NCI-H748 (cell line): ENCODE measurements at regions not wholly inside any gene's neighbourhood (a gene's known extent, or its start where the extent isn't known, plus 50 kb on each side); places are given as distances from the start of the nearest gene placed in this dataset.
A peak's percentile ranks its signal among the peaks of the same experiment; 100 is the strongest.

ENCODE experiments used
- DNase-seq: peaks from one replicate; lab custom pipeline; 2025; ENCODE audit not compliant: unreplicated experiment; lab: John Stamatoyannopoulos, UW

DNA sequence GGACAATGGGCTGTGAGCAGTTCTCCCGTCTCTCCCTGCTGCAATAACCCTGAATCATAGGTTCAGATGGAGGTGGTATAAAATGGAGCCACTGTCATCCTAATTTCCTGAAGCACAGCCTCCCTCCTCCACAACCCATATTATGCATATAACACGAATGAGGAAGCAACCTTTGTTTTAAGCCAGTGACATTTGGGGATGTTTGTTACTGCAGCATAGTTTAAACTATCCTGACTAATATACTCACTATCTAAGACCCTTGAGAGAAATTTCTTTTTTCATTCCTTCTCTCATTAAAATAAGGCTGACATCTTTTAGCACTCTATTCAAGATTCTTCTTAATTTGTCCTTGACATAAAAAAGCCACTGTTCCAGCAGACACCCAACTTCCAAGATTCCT, 413.4 kb downstream of the SOX9 start:
- DNase-seq: no peak

DNA sequence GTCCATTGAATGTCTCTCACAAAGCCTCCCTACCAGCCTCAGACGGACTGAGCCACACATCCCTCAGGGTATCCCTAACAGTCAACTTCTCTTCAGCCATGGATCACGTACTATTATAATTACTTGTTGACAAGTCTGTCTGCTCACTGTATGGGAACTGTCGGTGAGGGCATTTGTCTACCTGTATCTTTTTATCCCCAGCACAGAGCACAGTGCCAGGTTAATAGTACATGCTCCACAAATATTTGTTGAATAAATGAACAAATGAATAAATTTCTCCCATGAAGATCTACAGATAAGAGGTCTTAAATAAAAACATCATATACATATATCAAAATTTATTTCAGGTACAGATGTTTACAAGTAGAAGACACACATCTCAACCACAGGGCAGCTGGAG, 414.0 kb downstream of the SOX9 start:
- no peak for DNase-seq

DNA sequence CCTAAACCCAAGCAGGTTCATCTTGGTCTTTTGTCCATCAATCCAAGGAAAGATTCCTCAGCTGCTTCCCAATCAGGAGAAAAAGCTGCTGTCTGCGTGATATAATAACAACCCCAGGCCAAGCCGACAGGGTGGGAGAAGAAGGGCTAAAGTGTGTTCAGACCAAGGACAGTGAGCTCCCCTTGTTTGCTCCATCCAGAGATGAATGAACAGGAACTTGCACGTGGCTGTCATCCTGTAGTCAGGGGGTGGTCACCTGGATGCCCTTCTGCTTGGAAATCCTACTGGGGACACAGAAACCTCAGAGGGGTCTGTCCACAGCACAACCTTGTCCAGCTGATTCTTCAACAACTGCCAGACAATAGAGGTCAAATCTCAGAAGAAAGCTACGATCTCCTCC, 414.5 kb downstream of the SOX9 start:
- DNase-seq: no peak

DNA sequence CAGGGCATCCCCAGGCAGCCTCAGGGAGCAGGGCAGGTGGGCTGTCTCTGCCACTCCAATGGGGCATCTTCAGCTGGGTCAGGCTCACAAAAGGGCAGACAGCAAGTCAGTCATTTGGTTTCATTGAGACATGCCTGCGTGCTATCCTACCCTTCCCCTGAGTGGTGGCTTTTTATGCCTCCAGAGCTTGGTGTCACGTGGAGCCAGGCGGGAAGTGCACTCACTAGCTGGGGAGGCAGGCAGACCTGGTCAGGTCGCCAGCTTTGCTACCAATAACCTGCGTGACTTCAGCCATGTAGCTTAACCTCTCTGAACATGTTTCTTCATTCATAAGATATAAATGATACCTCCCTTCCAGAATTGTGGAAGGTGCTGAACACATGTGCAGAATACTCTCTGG, 415.0 kb downstream of the SOX9 start:
- DNase-seq: no peak

DNA sequence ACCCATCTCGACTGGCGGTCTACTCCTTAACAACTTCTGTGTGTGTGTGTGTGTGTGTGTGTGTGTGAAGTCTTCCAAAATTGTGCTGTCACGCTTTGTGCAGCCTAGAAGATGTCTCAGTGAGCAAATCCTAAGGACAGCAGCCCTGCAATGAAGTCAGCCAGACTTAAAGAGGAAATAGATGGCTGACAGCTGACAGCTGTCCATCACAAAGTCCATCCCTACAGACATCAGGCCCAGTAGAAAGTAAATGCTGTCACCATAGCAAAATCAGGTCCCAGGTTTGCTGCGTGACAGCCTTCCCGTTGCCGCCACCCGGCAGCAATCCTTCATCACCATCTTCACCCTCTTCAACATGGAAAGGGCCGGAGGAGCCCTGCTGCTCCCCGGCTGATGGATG, 416.0 kb downstream of the SOX9 start:
- DNase-seq: no peak

DNA sequence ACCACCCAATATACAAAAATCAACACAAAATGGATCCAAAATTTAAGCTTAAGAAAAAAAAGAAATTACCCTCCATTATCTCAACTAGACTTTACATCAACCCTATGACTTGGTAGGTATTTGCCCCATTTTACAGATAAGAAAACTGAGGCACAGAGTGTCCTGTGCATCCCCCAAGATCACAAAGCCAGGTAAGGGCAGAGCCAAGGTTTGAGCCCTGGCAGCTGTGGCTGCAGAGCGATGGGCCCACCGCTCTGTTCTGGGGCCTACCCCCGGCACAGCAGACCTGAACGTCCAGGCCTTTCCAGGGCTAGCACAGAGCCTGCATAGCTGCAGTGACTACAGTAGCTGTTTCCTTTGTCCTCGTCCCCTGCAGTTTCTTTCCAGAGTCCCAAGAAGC, 417.6 kb downstream of the SOX9 start:
- DNase-seq: no peak

DNA sequence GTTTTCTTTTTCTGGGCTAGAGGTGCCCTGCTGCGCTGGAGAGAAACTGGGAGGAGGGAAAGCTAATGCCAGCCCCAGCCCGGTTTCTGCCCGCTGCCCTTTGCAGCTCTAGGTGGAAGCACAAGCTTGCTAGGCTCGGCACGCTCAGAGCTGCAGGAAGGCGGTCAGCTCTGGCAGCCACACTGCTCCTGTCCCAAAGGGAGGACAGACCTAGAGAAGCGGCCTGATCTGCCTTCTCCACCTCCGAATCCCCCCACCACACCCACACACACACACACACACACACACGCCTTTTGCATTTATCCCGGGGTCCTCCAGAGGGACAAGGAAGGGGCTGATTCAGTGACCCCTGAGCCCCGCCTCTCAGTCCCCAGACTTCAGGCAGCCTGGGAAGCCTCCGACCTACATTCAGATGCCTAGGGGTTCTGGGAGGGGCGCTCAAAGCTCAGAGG, 418.1 kb downstream of the SOX9 start:
- no peak for DNase-seq

DNA sequence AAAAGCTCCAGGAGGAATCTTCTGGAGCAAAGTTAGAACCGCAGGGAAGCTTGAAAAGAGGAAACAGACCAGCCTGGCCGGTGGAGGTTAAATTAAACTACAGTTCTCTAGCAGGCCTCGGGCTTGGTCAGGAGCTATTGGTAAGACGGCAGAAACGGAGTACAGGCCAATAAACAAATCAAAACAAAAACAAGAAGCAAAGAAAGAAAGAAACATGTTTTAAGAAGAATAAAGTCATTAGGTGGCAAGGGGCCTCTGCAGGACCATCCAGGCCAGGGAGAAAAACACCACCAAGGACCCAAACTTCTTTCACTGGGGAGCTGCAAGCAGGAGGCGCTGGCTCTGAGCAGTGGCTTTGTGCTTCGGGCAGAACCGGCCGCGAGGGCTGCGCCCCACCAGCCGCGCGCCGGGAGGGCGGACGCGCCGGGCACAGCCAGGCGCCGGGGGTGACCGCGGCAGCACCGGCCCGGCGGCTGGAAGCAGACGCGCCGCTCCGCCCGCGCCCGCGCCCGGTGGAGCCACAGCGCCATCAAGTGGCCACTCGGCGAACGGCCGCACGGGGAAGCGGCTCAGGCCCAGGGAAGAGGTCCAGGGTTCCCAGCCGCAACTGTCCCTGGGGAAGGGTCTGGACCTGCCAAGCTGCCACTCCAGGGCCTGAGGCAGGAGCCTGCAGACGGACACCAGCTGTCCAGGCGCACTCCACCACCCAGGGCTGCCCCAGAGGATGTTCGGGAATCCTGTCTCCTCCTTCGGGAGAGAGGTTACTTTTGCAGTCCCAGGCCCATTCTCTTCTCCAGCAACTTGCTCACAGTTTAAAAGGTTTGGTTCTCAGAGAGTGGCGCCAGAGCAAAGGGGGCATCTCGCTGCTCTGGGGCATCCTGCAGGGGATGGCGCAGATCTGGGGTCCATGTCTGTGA, 419.4 kb downstream of the SOX9 start:
- peak; percentile 87 for DNase-seq

DNA sequence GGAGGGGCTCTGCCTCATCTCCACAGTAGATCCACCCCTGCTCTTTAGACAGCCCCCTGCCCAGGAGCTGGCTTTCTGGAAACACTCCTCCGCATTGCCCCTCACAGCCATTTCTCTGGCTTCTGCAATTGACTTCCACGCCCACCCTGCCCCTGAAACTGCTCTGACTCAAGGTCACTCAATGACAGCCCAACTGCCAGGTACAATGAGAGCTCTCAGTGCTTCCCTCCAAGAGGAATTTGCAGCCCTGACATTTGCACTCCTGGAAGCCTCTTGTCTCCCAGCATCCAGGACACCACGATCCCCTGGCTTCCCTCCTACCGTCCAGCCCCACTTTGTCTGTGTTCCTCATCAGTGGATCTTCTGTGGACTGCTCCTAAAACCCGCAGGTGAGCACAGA, 421.5 kb downstream of the SOX9 start:
- DNase-seq: no peak

DNA sequence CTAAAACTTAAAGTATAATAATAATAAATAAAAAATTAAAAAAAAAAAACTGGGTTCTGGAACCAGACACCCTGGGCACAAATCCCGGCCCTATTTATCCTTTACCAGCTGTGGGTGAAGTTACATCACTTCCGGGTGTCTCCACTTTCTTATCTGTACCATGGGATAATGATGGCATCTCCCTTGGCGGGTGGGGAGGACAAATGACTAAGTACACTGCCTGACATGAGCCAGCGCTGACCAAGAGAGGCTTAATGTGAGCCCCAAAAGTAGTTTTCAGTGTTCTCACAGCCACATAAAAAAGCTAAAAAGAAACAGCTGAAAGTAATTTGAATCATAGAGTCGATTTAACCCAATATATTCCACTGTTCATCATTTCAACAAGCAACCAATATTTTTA, 424.9 kb downstream of the SOX9 start:
- no peak for DNase-seq

DNA sequence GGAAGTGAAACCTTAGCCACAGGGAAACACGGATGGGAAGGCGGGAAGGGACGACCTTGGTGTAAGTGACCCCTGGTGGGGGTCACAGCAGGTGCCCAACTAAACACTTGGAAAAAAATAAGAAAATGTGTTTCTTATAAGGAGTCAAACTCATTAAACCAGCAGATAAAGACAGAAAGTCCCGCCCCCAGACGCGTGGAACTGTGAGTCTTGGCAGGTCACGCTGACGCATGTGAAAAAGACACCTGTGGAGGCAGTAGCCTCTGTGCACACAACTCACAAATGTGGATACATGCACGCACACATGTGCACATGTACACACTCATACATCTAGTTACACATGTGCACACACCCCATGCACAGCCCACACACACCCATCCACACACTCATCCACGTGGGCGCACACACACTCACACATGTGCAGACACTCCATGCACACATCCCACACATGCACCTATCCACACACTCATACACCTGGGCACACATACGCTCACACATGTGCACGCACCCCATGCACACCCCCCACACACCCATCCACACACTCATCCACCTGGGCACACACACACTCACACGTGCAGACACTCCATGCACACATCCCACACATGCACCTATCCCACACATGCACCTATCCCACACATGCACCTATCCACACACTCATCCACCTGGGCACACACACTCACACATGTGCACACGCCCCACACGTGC, 432.4 kb downstream of the SOX9 start:
- DNase-seq: no peak

DNA sequence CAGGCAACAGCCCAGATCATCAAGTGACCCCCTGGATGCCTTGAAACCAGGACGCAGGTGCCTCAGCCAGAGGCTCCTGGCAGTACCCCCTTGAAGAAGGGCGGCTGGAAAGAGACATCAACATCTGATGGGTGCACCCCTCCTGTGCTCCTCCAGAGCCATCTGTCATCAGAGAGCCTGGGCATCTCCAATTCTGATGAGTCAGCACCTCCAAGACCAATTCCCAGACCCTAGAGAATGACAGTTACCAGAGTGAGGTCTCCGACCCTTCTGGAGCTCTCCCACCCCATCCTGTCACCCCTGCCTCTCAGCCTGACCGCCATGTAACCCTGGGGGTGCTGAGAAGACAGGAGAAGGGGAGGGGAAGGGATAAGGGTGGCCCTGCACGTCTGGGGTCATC, 433.7 kb downstream of the SOX9 start:
- DNase-seq: no peak

DNA sequence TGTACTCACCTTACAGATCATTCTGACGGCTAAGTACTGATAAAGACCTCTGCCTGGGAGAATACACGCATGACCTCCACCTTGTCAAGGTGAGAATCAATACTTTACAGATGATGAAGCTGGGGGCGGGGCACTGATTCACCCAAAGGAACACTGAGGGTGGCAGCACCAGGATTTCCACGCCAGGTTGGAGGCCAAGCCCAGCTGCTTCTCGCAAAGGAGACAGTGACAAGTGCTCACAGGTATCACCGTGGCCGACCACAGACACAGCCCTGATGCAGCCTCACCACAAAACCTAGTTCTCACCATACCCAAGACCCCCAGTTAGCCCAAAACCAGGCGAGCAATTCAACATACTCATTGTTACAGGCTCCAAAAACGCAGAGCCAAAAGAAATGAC, 434.2 kb downstream of the SOX9 start:
- no peak for DNase-seq

DNA sequence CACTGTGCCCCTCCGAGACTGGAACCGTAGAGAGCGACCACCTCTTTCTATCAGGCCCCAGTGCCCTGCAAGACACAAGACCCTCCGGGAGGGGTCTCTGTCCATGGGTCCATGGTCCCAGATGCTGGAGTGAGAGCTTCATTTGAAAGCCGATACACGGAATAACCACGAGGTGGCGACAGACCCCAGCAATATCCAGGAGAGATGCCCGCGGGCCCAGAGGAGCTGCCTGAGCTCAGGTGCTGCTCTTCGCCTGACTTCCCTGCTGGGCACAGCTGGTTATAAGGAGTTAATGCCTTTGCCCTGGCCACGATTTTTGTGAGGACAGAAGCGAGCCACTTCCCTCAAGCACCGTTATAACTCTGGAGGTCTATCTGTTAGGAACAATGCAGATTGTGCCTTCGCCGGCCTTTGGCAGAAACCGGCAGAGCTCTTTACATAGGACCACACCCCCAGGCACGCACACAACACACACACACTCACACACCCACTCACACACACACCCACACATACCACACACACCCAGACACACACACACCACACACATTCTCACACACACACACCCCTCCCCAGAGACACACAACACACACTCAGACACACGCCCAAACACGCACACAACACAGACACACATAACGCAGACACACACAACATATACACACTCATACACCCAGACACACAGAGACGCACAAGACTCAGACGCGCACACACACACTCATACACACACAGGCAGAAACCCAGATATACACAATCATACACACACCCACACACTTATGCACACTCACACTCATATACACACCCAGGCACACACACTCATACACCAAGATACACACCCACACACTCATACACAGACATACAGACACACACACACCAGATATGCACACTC, 436.4 kb downstream of the SOX9 start:
- DNase-seq: peak; percentile 78

DNA sequence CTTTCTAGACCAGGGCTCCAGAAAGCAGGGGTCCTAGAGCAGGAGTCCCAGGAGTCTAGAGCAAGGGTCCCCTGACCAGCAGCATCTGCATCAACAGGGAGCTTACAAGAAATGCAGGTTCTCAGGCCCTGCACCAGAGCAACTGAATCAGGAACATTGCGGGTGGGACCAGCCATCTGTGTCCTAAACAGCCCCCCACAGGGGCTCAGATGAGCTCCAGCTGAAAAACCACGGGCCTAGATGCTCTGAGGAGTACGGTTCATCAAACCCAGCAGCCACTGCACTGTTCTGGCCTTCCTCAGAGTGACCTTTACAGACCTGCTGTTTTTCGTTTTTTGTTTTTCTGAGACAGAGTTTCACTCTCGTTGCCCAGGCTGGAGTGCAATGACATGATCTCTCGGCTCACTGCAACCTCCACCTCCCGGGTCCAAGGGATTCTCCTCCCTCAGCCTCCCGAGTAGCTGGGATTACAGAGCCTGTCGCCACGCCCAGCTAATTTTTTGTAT, 438.2 kb downstream of the SOX9 start:
- DNase-seq: no peak

DNA sequence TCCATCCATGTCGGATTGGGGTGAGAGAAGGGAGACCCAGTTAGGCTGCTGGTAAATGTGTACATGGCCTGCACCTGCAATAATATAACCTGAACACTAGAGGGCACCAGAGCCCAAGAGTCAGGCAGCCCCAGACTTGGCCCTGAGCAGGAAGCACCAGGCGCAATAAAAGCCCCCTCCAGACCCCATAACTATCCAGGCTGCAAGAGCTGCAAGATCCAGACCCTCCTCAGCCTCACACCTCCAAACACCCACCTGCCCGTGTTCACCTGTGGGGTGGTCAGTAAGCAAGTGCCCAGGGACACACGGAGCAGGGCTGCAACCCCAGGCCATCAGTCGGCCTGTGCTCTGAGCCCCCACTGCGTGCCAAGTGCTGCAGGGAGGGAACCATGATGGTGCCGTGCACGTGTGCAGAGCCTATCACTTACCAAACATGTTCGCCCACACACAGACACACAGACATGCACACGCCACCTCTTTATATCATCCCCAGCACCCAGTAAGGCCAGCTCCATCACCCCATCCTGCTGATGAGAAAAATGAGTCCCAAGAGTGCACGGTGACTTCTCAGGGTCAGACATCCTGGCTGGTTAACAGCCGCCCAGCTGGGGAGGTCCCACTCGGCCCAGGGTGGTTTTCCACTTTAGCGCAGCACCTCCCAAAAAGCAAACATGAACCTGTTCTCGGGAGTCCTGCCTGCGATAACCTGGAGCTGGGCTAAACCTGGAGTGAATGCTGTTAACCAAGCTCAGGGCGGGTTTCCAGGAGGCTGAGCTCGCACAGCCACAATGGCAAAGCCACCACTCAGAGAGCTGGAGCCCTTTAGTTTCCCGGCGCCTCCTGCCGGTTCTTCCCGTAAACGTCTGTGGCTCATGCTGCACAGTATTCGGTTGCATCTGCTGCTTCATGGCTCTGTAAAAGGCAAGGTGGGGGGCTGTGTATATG, 439.8 kb downstream of the SOX9 start:
- DNase-seq: peak; percentile 86

DNA sequence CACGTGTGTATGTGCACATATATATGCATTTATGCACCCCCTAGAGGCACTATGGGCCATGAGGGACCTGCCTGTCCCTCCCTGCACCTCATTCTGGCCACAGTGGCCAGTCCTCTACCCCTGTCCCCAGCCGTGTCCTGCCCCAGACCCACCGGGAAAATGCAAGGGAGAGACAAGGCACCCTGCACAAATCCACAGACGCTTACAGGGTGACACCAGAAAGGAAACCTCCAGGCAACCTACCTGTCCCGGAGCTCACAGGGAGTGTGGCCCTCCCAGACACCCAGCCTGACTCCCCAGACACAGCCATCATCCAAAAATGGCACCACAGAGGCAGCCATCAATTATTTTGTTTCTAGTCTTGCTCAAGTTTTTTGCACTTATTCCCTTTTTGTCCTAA, 440.4 kb downstream of the SOX9 start:
- DNase-seq: no peak

DNA sequence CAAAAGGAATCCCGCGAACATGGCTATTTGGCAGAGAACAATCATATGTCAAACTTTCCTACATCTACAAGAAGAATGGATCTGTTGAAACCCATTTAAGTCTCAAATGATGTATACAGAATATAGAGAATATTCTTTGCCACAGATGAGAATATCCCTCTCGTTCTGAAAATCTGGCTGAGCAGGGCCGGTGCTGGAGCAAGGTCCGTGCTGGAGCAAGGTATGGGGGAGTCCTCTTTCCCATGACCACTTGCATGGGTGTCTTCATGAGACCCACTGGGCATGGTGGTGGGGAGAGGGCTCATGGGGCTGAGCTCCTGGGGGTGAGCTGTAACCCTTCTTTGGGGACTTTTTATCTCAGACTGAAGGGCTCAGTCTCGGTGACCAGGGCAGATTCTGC, 440.9 kb downstream of the SOX9 start:
- no peak for DNase-seq

DNA sequence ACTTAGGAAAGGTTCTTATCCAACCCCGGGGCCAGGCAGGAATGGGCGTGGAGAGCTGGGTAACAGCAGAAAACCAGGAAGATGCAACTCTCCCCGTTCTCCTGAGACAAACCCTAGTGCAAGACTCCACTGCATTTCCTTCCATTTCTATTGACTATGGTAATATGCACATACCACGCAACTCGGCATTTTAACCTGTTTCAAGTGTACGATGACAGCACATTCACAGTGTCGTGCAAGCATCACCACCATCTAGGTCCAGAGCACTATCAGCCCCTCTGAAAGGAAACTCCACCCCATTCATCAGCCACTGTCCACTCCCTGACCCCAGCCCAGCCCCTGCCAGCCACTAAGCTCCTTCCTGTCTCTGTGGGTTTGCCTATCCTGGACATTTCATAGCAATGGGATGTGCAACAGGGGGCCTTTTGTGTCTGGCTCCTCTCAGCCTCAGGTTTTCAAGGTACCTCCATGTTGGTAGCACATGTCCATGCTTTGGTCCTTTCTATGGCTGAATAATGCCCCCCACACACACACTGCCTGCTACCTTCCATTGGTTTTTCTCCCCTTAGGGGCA, 441.9 kb downstream of the SOX9 start:
- DNase-seq: no peak

DNA sequence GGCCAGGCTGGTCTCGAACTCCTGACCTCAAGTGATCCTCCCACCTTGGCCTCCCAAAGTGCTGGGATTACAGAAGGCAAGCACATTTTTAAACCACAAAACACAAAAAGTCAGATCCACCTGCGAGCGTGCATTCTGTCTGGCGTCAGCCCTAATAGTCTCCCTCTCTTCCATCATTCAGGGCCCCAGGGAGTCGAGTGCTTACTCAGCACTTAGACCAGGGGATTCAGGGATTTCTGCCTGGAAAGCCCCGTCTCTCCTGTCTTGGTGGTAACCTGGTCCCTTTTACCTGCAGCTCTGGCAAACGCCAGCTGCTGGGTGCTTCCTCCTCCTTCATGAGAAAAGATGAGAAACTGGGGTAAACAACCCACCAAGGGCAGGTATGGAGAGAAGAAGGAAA, 443.1 kb downstream of the SOX9 start:
- no peak for DNase-seq
